Left renal pelvis (tissue), 4 donors: ENCODE measurements at regions not wholly inside any gene's neighbourhood (a gene's known extent, or its start where the extent isn't known, plus 50 kb on each side); places are given as distances from the start of the nearest gene placed in this dataset.

Source experiments
- DNase-seq, 4 donors: peaks; one replicate each; pipeline ENCODE4 v3.0.0-alpha.2; 2013; ENCODE audit warnings: low read depth in 4 of 4, low spot score in 3 of 4

- DNase-seq: no peak
Observed at GRCh38 chr20:39862470-39862891, 826.6 kb downstream of the MAFB start.

DNA sequence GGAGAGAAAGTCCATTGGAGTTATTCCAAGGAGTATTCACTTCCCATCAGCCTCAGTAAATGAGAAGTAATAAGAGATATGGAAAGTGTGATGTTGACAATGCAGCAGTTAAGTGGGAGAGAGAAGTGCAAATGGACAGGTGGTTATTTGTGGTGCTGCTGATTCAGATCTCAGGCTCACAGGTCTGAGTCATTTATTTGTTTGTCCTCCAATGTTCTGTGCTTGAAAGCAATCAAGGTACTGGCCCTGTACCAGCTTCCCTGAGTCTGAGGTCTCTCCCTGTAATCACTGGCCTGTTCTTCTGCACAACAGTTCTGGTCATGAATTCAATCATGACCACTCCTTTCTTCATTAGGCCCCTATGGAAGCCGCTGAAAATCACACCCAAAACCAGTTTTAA lies 827.7 kb downstream of the MAFB start:
- DNase-seq: no peak

GRCh38 chr20:39857835-39858234 lies 831.2 kb downstream of the MAFB start:
- DNase-seq: no peak

- no peak for DNase-seq
Observed at GRCh38 chr20:39857187-39857586, 831.8 kb downstream of the MAFB start.

GRCh38 chr20:39855799-39856198 lies 833.2 kb downstream of the MAFB start:
- DNase-seq: no peak

DNA sequence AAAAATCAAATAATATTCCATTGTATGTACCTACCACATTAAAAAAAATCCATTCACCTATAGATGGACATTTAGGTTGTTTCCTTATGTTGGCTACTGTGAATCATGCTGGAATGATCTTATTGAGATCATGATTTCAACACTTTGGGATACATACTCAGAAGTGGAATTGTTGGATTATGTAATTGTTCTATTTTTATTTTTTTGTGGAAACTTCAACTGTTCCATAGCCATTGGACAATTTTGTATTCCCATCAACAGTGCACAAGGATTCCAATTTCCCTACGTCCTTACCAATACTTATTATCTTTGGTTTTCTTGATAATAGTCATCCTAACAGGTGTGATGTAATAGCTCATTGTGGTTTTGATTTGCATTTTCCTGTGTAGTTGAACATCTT lies 834.0 kb downstream of the MAFB start:
- no peak for DNase-seq

DNA sequence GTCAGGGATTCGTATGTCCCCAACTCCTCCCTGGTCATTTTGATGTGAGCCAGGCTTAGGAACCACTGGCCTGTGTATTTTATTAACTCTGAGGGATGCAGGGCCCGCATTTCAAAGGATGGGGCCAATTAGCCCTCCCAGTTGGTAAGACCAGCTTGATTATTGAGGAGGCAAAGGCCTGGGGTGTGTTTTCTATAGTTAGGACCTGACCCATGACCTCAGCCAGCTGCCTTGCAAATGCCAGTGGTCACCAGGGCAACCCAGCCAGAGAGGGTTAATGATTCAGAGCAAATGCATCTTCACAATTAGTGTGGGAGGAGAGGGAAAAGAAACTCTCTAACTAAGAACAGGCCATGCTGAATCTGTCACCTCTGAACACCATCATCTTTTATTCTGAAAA lies 835.4 kb downstream of the MAFB start:
- no peak for DNase-seq

- no peak for DNase-seq
Observed at GRCh38 chr20:39853050-39853449, 836.0 kb downstream of the MAFB start.

DNA sequence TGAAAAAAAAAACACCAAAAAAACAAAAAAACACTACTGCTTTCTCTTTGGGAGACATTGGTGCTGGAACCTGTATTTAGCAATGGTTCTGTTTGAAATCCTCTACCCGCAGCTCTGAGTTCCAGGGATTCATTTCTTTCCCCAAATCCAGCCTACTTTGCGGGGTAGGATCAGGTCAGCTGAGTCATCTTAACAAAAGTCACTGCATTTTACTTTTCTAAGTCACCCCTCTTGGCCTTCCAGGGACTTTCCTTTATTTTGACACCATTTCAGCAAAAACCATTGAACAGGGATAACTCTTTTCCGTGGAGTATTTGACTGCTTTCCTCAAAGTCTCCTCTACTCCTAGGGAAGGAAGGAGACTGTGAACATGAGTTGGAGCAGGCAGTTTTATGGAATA lies 837.6 kb downstream of the MAFB start:
- no peak for DNase-seq

DNA sequence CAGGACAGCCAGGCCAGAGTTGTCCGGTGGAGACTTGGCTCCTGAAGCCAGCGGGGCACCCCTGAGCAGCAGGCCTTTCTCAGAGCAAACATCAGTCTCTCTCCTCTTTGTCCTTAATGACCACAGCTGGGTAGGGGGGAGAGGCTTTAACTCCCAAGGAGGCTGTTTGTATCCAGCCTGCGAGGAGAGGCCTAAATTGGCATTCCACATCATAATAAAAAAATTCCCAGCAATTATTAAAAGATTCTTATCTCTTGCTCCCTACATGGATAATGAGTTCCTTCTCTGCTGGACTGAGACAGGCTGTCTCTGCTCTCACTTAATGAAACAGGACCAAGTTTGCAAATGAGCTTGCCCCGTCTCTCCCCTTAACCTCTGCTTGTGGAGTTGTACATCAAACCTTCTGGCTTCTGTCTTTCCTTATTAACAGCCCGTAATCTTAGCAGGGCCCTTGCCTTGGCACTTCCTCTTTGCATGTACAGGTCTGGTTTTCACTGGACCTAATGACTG lies 838.2 kb downstream of the MAFB start:
- no peak for DNase-seq

- no peak for DNase-seq
Observed at GRCh38 chr20:39850246-39850645, 838.8 kb downstream of the MAFB start.

GRCh38 chr20:39849664-39850063 lies 839.4 kb downstream of the MAFB start:
- no peak for DNase-seq

DNA sequence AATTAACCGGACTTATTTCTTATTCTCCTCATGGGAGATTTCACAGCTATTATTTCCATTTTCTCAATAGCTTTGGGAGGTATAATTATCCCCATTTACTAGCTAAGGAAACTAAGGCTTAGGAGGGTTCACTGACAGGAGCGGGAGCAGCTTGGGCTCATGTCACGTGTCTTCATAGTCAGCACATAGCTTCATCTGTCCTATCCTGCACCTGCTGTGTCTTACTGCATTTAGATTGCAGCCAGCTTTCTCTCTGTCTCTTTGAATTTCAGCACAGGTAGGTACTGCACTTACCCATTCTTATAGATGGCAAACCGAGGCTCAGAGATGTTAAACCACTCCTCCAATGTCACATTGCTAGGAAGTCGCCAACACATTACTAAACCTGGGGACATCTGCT lies 839.9 kb downstream of the MAFB start:
- no peak for DNase-seq

DNA sequence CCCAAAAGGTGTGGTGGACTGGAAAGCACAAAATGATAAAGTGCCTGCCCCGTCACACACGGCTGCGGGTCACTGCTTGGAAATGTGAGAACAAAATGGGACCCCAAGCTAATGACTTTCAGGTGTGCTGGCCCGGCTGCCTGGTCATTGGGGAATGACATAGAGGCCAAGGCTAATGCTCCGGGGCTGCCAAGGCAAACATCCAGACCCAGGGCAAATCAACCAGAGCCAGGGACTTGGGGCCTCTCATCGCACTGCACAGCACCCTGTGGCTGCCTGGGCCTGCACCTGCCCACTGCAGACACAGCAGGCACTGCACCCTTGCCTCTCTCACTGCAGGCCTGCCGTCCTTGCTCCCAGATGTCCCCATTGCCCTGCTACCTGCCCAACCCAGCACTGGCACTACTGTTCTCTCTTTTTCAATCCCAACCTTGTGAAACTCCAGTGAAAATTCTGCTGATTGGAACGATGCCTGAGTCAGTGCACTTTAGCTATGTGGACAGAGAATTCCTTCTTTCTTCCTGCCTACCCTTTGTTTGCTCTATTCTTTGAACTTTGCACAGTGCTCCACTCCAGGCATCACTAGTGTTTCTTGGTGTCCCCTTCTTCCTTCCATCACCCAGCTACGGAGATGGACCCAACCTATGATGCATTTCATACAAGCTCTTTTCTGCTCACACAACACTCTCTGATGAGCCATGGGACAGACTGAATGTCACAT lies 849.5 kb downstream of the MAFB start:
- no peak for DNase-seq

DNA sequence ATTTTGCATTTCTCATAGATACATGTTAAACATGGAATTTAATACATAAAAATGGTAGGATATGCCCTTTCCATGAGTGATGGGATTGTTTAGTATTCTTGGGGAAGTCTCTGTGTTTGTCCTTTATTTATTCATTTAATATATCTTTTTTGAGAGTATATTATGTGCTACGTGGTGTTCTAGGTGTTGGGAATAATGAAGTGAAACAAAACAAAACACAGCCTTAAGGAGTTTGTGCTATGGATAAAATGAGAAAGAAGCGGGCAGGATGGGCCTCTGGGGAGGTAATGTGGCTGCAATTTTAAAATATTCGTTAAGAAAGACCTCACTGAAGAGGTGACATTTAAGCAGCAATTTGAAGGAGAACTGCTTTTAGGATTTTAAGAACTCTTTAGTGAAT lies 851.5 kb downstream of the MAFB start:
- DNase-seq: no peak

DNA sequence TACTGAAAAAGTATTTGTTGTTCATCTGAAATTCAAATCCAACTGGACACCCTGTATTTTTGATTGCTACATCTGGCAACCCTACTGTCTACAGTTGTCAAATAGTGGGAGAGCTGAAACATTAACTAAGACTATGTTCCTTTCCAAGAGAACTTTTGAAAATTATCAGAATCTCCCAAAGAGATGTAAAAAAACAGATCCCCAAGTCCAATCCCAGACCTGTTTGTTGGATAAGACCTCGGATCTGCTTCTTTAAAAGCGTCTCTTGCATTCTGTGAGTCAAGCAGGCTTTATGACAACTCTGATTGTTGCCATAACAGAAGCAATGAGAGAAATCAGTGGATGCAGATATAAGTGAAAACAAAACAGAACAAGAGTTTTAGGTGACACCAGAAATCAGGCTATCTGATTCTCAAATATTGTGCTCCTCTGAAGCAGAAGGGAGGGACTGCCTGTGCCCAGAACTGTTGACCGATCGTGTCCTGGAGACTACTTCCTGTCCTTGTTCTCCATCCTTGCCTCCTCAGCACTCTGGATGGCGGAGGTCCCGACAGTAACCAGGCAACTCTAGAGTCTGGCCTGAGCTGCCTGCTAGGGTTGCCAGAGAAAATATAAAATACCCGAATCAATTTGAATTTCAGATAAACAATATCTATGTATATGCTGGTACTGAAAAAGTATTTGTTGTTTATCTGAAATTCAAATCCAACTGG lies 853.8 kb downstream of the MAFB start:
- DNase-seq: no peak

DNA sequence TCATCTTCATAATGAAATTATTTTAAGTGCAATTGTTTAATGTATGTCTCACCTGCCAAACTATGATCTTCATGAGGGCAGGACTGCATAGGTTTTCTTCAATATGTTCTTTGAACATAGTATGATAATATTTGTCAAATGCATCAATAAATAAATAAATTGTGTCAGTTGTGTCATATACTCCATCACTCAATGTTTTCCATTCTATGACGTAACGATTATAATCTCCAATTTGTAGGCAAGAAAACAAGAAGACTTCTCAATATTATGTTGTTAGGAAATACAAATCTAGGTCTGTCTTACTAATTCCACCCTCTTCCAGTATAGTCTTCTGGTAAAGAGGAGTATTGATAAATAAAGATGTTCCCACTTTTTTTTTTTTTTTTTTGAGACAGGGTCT lies 858.1 kb downstream of the MAFB start:
- DNase-seq: no peak

GRCh38 chr20:39829661-39830060 lies 859.4 kb downstream of the MAFB start:
- no peak for DNase-seq

GRCh38 chr20:39829256-39829655 lies 859.8 kb downstream of the MAFB start:
- no peak for DNase-seq

GRCh38 chr20:39825950-39826349 lies 863.1 kb downstream of the MAFB start:
- DNase-seq: no peak

DNA sequence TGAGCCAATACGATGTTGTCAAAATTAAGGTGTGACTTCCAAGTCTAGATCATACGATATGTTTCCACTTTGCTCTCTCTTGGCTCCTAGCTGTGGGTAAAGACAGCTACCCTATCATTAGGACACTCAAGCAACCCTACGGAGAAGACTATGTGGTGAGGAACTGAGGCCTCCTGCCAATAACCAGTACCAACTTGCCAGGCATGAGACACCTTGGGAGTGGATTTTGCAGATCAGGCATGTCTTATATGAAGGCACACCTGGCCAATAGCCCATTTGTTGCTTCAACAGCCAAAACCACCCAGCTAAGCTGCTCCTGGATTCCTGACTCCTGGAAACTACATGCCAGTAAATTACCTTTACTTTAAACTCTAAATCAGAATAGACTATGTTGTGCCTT lies 863.4 kb downstream of the DHX35 start:
- no peak for DNase-seq

GRCh38 chr20:39823224-39823623 lies 861.1 kb downstream of the DHX35 start:
- DNase-seq: no peak
